HG02588 (cell line): ENCODE measurements at regions not wholly inside any gene's neighbourhood (a gene's known extent, or its start where the extent isn't known, plus 50 kb on each side); places are given as distances from the start of the nearest gene placed in this dataset.

Experiments
- ATAC-seq: cut with Tn5 transposase; IDR thresholded peaks from one replicate; pipeline ENCODE4 v1.9.1; 2021; ENCODE audit warnings: mild to moderate bottlenecking, moderate library complexity; ENCODE audit not compliant: unreplicated experiment

DNA sequence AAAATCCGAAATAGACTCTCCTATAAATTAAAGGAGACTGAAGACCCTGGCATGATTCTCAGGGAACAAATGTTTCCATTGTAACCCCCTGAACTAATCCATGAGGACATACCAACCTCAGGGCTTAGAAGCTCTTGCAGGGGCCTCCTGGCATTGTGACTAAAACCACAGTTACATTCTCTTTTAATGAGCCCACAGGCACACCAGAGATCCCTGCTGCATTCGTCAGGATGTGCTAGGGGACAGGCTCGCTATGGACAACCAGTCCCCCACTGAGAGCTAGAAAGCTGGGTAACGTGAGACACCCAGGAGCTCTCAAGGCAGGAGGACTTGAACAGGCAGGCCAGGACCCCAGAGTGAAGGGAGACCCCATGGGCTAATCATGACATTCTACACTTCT, 140.6 kb upstream of the TNRC6C start:
- ATAC-seq: no peak

DNA sequence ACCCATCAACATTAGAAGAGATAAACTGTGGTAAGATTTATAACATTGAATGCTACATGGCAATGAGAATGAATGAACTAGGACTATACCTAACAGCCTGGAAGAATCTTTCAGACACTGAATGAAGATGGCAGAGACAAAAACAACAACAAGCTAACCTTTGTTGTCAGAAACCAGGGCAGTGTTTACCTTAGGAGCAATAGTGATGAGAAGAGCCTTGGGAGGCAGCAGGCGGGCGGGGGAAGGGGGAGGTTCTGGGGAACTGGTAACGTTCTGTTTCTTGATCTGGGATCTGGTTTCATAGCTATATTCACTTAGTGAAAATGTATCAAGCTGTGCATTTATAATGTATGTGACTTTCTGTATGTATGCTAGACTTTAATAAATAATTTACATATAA, 139.0 kb upstream of the TNRC6C start:
- no peak for ATAC-seq

- ATAC-seq: no peak
These were observed 137.4 kb upstream of the TNRC6C start for GRCh38 chr17:77821114-77821513.

DNA sequence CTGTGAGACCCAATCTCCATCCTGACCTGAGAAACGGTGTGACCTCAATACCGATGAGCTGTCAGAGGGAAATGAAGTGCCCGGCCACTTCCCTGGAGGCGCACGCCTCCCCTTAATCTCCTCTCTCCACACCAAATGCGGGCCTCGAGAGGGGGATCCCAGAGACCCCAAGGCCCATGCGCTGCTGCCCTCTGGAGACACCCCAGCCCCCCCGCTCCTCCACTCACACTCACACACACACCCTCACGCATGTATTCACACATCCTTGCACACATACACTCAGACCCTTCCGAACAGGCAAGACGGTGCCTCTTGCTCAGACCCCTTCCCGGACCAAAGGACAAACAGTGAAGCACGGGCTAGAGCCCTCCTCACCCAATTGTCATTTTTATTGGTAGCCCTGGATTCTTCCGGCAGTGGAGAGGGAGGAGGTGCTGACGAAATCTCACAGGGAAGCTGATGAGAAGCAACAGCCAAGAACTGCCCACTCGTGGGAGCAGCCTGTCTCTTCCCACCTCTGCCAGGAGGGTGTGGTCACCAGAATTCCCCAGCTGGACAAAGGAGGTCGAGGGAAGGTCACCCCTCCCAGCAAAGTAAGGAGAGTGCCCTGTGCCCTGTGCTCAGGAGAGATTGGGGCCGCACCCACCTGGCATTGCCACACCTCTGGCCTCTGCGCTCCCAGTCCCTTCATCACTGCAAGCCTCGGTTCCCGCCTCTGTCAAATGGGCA, 136.0 kb upstream of the TNRC6C start:
- no peak for ATAC-seq

- ATAC-seq: no peak
These were observed 134.3 kb upstream of the TNRC6C start for GRCh38 chr17:77824102-77824779.

DNA sequence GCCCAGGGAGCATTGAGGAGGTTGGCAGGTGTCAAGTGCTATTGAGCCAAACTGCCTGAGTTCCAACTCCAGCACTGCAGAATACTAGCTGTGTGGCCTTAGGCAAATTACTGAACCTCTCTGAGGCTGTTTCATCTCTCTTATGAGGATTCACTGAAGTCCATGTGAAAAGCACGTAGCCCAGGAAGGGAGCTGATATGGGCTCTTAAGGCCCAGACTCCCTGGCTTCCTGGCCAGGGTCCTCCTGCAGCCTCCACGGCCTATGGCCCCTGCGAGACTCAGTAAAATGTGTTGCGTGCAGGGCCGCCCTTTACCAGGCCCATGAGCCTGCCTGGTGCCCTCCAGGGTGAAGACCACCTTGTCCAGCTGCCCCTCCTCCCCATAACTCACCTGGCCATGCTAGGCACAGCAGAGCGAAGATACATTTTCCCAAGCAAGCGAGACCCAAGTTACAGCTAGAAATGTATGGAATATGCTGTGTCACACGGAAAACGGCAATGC, 133.7 kb upstream of the TNRC6C start:
- ATAC-seq: no peak

DNA sequence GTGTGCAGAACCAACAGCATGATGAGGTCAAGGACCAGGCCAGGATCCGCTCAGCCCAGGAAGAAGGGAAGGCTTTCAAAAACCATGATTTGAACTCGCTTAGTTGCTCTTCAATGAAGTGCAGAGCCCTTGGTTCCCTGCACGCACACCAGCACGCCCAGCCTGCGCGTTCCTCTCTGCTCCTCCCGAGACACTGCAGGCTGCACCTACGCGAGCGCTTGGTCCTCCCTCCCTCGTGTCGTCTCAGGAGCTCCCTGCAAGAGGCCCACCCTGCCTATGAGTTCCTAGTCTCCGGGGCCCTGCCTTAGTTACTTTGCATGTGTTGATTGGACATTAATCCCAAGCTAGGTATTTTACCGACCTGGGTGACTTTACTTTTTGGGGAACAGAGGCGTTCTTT, 132.9 kb upstream of the TNRC6C start:
- ATAC-seq: no peak

DNA sequence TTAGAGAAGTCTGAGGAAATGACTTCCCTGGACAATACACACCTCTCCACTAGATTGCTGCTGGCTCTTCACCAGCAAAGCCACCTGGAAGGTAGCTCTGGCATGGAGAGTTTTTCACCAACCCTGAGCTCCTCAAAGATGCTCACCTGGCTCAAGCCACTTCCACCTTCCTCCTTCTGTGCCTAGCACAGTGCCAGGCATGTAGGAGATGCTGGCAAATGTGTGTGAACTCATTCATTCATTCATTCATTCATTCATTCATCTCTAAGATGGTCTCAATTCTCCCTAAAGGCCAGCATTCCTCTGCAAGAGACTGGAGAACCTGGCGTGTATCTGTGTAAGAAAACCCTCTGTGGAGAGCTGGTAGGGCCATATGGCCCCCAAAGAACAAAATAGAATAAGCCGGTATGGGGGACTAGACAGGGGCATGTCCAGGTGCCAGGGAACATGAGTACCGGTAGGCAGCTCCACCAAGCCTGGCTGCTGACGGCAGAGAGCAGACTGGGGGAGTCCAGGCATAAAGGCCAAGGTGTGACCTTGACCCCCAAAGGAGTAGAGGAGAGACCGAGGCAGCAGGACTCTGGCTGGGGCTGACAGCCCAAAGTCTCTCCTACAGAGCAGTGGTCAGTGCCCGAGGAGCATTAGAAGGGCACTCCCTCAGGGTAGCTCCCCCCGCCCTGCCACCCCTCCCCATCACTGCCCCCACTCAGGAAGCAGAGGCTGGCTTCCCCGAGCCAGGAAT, 132.2 kb upstream of the TNRC6C start:
- ATAC-seq: no peak

- no peak for ATAC-seq
These were observed 131.5 kb upstream of the TNRC6C start for GRCh38 chr17:77827039-77827438.

GRCh38 chr17:77827511-77827910, 131.0 kb upstream of the TNRC6C start:
- ATAC-seq: no peak

DNA sequence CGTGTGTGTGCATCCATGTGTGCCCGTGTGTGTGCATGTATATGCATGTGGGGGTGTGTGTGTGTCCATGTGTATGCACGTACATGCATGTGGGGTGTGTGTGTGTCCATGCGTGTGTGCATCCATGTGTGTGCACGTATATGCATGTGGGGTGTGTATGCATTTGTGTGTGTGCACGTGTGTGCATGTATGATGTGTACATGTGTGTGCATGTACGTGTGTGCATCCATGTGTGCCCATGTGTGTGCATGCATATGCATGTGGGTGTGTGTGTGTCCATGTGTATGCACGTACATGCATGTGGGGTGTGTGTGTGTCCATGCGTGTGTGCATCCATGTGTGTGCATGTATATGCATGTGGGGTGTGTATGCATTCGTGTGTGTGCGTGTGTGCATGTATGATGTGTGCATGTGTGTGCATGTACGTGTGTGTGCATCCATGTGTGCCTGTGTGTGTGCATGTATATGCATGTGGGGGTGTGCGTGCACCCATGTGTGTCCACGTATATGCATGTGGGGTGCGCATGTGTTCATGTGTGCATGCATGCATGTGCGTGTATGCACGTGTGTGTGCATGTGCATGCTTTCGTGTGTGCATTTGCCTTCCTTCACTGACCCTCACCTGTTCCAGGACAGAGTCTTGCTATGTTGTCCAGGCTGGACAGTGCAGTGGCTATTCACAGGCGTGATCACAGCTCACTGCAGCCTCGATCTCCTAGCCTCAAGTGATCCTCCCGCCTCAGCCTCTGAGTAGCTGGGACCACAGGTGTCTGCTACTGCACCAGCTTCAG, 129.6 kb upstream of the TNRC6C start:
- ATAC-seq: no peak

DNA sequence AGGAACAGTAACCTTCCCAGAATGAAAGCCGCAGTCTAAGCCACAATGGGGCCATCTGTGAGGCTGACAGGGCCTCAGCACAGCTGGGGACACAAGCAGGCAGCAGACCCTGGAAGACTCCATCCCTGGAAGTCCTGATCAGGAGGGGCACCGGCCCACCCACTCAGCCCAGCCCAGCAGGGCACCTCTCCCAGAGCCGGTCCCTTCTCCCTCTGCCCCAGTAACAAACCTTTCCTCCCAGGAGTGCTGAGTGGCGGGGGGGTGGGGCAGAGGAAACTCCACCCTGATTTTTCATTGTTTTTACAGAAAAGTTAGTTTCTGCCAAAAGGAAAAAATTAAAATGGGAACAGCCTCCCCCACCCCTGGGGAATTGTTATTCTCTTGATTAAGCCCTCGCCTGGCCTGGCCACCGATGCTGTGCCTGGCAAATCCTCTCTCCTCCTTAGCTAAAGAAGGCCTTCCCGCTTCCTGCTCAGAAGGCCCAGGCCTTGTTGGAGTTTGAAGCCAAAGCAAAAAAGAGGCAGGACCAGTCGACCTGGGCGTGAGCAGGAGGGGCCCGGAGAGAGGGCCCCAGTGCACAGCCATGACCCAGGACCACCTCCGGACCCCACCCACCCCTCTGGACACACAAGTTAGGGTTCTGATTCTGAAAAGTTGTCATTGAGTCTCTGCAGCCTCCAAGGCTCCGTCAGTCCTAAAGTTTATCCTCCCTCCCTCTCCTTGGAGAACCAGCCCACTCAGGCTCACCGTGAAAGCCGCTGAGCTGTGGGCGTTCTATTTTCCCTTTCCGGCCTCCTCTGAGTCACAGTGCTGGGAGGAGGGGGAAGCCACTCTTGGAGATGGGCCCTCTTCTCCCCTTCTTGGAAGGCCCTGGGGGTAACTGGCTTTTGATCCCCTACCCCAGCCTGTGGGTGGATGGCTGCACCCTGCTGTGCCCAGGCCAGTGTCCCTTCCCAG, 128.4 kb upstream of the TNRC6C start:
- ATAC-seq: no peak

DNA sequence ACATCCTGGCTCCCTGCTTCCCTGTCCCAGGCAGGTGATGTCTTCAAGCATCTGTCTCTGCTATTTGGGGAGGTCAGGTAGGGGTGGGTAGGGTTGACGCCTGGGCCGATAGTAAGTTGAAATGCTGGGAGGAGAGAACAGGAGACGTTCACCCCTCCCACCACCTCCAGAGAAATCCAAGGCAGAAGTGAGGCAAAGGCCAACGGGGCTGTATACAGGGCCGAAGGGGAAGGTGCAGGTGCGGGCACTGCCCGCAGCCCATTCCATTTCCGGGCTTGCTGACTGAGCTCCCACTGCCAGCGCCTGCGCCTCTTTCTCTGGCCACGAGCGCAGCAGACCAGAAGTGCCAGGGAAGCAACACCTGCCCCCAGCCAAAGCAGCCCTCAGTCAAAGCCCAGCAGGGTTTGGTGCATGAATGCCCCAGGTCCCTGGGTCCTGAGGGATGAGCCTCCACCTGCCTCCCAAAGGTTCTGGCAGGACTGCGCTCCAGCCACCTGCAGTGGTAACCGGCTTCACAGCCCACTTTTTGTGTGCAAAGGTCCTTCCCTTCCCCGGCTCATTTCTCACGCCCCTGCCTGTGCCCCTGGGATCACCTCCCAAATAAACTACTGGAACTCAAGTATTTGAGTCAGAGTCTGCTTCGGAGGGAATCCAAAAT, 127.6 kb upstream of the TNRC6C start:
- ATAC-seq: no peak

- no peak for ATAC-seq
These were observed 126.9 kb upstream of the TNRC6C start for GRCh38 chr17:77831474-77832179.

- ATAC-seq: no peak
These were observed 126.3 kb upstream of the TNRC6C start for GRCh38 chr17:77832180-77832560.

DNA sequence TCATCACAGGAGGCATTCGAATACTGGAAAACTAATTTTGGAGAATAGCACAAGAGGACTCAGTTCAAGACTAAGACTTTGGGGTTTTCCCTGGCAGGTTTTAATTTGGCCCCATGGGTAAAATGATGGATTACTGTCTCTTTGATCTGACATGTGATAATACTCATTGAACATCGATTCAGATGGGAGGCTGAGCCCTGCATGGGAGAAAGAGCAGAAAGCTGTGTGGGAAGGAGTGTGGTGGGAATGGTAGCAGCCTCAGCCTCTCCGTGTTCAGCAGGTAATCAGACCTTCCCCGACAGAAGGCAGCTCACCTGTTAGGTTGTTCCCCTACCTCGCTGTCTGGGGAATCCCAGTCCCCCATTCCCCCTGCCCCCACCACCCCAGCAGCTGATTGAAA, 124.7 kb upstream of the TNRC6C start:
- no peak for ATAC-seq

DNA sequence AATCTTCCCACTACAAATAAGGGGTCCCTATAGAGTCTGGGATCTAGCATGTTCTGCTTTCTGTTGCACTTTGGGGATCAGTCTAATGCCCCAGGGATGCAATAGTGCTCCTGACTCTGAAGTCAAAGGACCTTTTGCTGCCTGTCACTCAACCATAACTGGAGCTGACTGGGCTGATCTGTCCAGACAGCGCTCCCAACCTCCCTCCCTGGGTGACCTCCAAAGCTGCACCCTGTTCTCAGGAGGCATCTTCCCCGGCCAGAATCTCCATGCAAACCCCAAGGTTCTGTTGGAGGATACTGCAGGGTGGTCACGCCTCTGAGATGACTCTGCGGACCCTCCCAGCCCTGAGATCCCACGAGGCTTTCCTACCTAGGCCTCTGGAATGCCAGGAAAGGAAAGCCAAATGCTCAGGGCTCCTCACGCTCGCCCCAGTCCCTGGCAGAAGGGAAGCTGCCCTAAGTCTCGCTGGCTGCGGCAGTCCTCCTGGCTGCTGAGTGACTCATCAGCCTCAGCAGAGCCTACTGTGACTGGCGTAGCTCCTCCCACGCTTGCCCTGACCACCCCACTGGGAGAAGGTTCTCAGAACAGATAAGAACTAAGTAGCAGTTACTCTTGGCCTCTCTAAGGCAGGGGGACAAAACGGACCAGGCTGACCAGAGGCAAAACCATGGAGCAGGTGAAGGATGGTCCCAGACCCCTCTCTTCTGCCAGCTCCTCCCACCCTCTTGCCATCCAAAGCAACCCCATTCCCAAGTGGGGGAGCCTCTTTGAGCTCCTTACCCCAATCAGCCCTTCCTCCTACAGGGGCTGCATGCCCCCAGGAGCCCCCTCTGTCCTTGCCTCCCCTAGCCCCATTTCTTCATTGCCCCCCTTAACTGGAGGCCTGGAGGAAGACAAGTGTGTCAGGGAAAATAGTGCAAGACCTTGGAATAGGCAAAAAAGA, 124.1 kb upstream of the TNRC6C start:
- no peak for ATAC-seq

GRCh38 chr17:77836557-77837041, 121.9 kb upstream of the TNRC6C start:
- ATAC-seq: no peak
